Muscle of leg (tissue), 3 donors: ENCODE measurements at regions not wholly inside any gene's neighbourhood (a gene's known extent, or its start where the extent isn't known, plus 50 kb on each side); places are given as distances from the start of the nearest gene placed in this dataset.
A peak's percentile ranks its signal among the peaks of the same experiment; 100 is the strongest.

Experiments used
- DNase-seq: peaks from one replicate; pipeline ENCODE4 v3.0.0; 2013
- H3K27ac ChIP-seq: one replicate; pipeline ENCODE4 v1.5.1; 2013; ENCODE audit warnings: mild to moderate bottlenecking, low read length, control low read depth
- H3K27me3 ChIP-seq: one replicate; pipeline ENCODE4 v1.6.1; 2013; ENCODE audit warnings: low read length; ENCODE audit not compliant: control insufficient read depth, insufficient read depth
- H3K36me3 ChIP-seq: one replicate; pipeline ENCODE4 v1.6.1; 2013; ENCODE audit warnings: low read length; ENCODE audit not compliant: control insufficient read depth, insufficient read depth
- H3K4me1 ChIP-seq: one replicate; pipeline ENCODE4 v1.6.1; 2013; ENCODE audit warnings: low read length; ENCODE audit not compliant: control insufficient read depth, insufficient read depth
- H3K4me3 ChIP-seq: one replicate; pipeline ENCODE4 v1.5.1; 2013; ENCODE audit warnings: low read length, control low read depth
- H3K9me3 ChIP-seq: replicated peaks from 2 replicates; pipeline ENCODE4 v1.6.1; 2013; ENCODE audit warnings: low read depth, low read length; ENCODE audit not compliant: control insufficient read depth
- WGBS: methylation state at CpG from one replicate; pipeline ENCODE4 v1.1.5; 2013; ENCODE audit warnings: missing lambda C conversion rate; ENCODE audit not compliant: insufficient coverage; 5-methylcytosine and 5-hydroxymethylcytosine counted together

DNA sequence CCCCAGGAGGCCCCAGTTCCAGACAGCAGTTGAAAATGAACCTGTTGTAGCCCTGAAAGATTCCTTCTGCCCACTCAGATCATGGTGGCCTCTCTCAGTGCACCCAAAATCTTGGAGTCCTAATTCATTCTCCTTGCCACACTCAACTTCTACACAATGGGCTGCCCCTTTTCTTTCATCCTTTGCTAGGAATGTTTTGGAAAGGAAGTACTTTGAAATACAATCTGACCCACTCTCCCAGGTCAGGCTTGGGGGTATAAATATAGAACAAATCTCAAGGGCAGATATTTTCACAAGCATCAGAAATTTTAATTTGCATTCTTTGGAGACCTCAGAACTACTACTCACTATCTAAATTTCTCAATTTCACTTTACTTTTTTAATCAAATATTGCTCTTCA, 103.2 kb upstream of the SH3BP4 start:
- Histone ChIP-seq H3K9me3 (no peaks in the 10 kb centered on the region), H3K36me3 (no peaks in the 10 kb centered on the region), H3K27me3 (no peaks in the 10 kb centered on the region), H3K27ac (no peak overlapping the region), H3K4me1 (no peaks in the 10 kb centered on the region), H3K4me3 (no peak overlapping the region)
- DNase-seq, result no peak

DNA sequence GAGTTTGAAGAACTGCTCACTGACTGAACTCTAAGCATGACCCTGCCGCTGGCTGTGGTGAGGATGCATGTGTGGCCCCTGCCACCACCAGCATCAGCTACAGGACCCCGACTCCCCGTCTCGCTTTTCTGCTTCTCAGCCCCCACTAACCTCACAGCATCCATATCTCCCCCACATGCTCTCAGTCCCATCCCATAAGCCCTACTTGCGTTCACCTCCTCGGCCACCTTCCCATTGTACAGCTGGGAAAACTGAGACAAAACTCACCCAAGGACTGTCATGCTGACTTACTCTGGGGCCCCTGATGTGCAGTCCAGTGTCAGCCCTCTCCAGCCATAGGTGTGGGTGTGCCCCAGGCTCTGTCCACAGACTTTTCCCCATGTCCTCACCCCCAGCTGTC, 104.2 kb upstream of the SH3BP4 start:
- no peaks in the 10 kb centered on the region for H3K27me3 ChIP-seq
- H3K36me3 ChIP-seq, result no peaks in the 10 kb centered on the region
- H3K4me3 ChIP-seq, result no peak overlapping the region
- H3K9me3 ChIP-seq, result no peaks in the 10 kb centered on the region
- WGBS, result 99% methylated on average over 6 of the region's 6 CpGs
- H3K4me1 ChIP-seq, result no peaks in the 10 kb centered on the region
- H3K27ac ChIP-seq, result no peak overlapping the region
- no peak for DNase-seq

GRCh38 chr2:234847364-234847635, 104.5 kb upstream of the SH3BP4 start:
- 84% methylated on average over 6 of the region's 6 CpGs for WGBS
- no peaks in the 10 kb centered on the region for H3K9me3 ChIP-seq
- H3K4me3 ChIP-seq, result no peak overlapping the region
- DNase-seq, result no peak
- H3K27me3 ChIP-seq, result no peaks in the 10 kb centered on the region
- H3K27ac ChIP-seq, result no peak overlapping the region
- H3K4me1 ChIP-seq, result no peaks in the 10 kb centered on the region
- no peaks in the 10 kb centered on the region for H3K36me3 ChIP-seq

- H3K27ac ChIP-seq, result no peak overlapping the region
- H3K4me1 ChIP-seq, result no peaks in the 10 kb centered on the region
- WGBS, result 85% methylated on average over 6 of the region's 11 CpGs
- H3K9me3 ChIP-seq, result no peaks in the 10 kb centered on the region
- H3K4me3 ChIP-seq, result no peak overlapping the region
- H3K27me3 ChIP-seq, result no peaks in the 10 kb centered on the region
- DNase-seq, result no peak
- H3K36me3 ChIP-seq, result no peaks in the 10 kb centered on the region
Observed at GRCh38 chr2:234846599-234847363, 105.0 kb upstream of the SH3BP4 start.

- DNase-seq, result no peak
- WGBS, result 83% methylated on average over 5 of the region's 10 CpGs
- no peak overlapping the region for H3K4me3 ChIP-seq
Observed at GRCh38 chr2:234845602-234846590, 105.9 kb upstream of the SH3BP4 start.

GRCh38 chr2:234843411-234843810, 108.4 kb upstream of the SH3BP4 start:
- no peaks in the 10 kb centered on the region for H3K36me3 ChIP-seq
- no peak overlapping the region for H3K4me3 ChIP-seq
- H3K27me3 ChIP-seq, result no peaks in the 10 kb centered on the region
- H3K27ac ChIP-seq, result no peak overlapping the region
- no peaks in the 10 kb centered on the region for H3K9me3 ChIP-seq
- H3K4me1 ChIP-seq, result peaks cover 12% of the 10 kb centered on the region
- DNase-seq, result no peak
- 96% methylated on average over 4 of the region's 5 CpGs for WGBS

More at GRCh38 chr2:234845602-234846590, 105.9 kb upstream of the SH3BP4 start:
- Histone ChIP-seq H3K4me1 (peaks cover 5% of the 10 kb centered on the region), H3K27ac (no peak overlapping the region), H3K27me3 (no peaks in the 10 kb centered on the region), H3K9me3 (no peaks in the 10 kb centered on the region), H3K36me3 (no peaks in the 10 kb centered on the region)

DNA sequence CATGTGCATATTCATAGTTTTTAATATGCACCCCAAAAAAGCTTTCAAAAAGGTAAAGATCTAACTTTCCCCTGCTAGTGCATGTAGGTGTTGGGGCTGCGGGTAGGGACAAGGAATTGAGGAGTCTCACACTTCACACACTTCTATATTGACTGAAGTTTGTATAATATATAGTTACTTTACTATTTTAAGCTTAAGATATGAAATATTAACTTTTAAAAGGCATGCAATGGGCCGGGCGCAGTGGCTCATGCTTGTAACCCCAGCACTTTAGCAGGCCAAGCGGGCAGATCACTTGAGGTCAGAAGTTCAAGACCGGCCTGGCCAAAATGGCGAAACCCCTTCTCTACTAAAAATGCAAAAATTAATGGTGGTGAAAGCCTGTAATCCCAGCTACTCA, 109.1 kb upstream of the SH3BP4 start:
- peaks cover 12% of the 10 kb centered on the region for H3K4me1 ChIP-seq
- WGBS, result no CpG with 5 or more reads among the region's 6 CpGs
- DNase-seq, result no peak
- no peaks in the 10 kb centered on the region for H3K27me3 ChIP-seq
- no peak overlapping the region for H3K4me3 ChIP-seq
- H3K27ac ChIP-seq, result no peak overlapping the region
- H3K9me3 ChIP-seq, result no peaks in the 10 kb centered on the region
- H3K36me3 ChIP-seq, result no peaks in the 10 kb centered on the region

- no peak overlapping the region for H3K27ac ChIP-seq
- WGBS, result 87% methylated on average over 5 of the region's 6 CpGs
Observed at GRCh38 chr2:234841321-234842015, 110.3 kb upstream of the SH3BP4 start.

GRCh38 chr2:234840336-234840735, 111.5 kb upstream of the SH3BP4 start:
- Histone ChIP-seq H3K4me3 (no peak overlapping the region), H3K27me3 (no peaks in the 10 kb centered on the region), H3K4me1 (peaks cover 12% of the 10 kb centered on the region), H3K27ac (no peak overlapping the region), H3K9me3 (no peaks in the 10 kb centered on the region), H3K36me3 (no peaks in the 10 kb centered on the region)
- no CpG with 5 or more reads among the region's 5 CpGs for WGBS
- peak; percentile 82 for DNase-seq

More at GRCh38 chr2:234841321-234842015, 110.3 kb upstream of the SH3BP4 start:
- no peak overlapping the region for H3K4me3 ChIP-seq
- no peaks in the 10 kb centered on the region for H3K9me3 ChIP-seq
- no peaks in the 10 kb centered on the region for H3K36me3 ChIP-seq
- peaks cover 12% of the 10 kb centered on the region for H3K4me1 ChIP-seq
- DNase-seq, result no peak
- H3K27me3 ChIP-seq, result no peaks in the 10 kb centered on the region

- Histone ChIP-seq H3K9me3 (no peaks in the 10 kb centered on the region), H3K36me3 (no peaks in the 10 kb centered on the region), H3K4me3 (no peak overlapping the region), H3K4me1 (peaks cover 12% of the 10 kb centered on the region), H3K27ac (no peak overlapping the region), H3K27me3 (no peaks in the 10 kb centered on the region)
- WGBS, result 48% methylated on average over 3 of the region's 4 CpGs
- no peak for DNase-seq
Observed at GRCh38 chr2:234839285-234839684, 112.5 kb upstream of the SH3BP4 start.
